Neuron (in vitro differentiated cells): ENCODE measurements at regions not wholly inside any gene's neighbourhood (a gene's known extent, or its start where the extent isn't known, plus 50 kb on each side); places are given as distances from the start of the nearest gene placed in this dataset.

Source experiments
- H2AFZ ChIP-seq: one replicate; pipeline ENCODE4 v1.6.1; 2013; ENCODE audit warnings: low read depth, mild to moderate bottlenecking, inconsistent platforms, low read length, moderate library complexity
- H3K27me3 ChIP-seq: one replicate; pipeline ENCODE4 v1.6.1; 2013; ENCODE audit warnings: low read length; ENCODE audit not compliant: insufficient read depth
- H3K36me3 ChIP-seq: one replicate; pipeline ENCODE4 v1.6.1; 2013; ENCODE audit warnings: low read length; ENCODE audit not compliant: insufficient read depth
- H3K4me1 ChIP-seq: one replicate; pipeline ENCODE4 v1.6.1; 2013; ENCODE audit warnings: low read length; ENCODE audit not compliant: insufficient read depth
- H3K4me3 ChIP-seq: 2 replicates; pipeline ENCODE4 v1.5.1; 2013; ENCODE audit warnings: mild to moderate bottlenecking, low read length, moderate library complexity
- H3K9me3 ChIP-seq: one replicate; pipeline ENCODE4 v1.6.1; 2013; ENCODE audit warnings: low read length

DNA sequence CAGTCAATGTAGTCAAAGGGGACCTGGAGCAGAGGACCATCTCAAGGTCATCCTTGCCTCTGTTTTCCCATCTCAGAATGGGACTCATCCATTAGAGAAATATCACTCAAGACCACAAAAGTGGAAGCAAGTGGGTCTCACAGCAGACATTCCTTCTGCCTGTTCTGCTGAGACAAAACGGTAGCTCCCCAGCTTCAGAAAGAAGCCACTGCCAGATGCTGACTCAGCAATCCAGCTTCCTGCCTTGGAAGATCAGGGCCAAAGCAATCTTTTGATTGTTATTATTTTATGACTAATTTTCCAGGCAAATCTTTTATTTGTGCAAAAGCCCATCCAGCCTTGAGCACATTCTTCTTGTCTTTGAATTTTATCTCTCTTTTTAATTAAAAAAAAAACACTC is 86.8 kb downstream of the CCT6B start:
- H3K27me3 ChIP-seq, result peaks cover 6% of the 10 kb centered on the region
- H3K36me3 ChIP-seq, result no peaks in the 10 kb centered on the region
- no peaks in the 10 kb centered on the region for H3K4me1 ChIP-seq
- H3K4me3 ChIP-seq, result no peak overlapping the region
- H2AFZ ChIP-seq, result no peak overlapping the region
- no peaks in the 10 kb centered on the region for H3K9me3 ChIP-seq

DNA sequence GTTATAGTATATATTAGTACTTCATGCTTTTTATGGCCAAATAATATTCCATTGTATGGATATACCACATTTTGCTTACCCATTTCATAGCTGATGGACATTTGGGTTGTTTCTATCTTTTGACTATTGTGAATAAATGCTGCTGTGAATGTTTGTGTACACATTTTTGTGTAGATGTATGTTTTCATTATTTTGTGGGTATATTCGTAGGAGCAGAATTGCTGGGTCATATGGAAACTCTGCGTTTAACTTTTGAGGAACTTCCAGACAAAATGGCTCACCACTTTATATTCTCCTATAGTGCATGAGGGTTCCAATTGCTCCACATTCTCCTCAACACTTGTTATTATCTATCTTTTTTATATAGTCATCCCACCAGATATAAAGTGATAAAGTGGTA is 88.6 kb downstream of the CCT6B start:
- Histone ChIP-seq H3K4me3 (no peak overlapping the region), H3K36me3 (no peaks in the 10 kb centered on the region), H3K27me3 (peaks cover 3% of the 10 kb centered on the region), H2AFZ (no peak overlapping the region), H3K9me3 (no peaks in the 10 kb centered on the region), H3K4me1 (no peaks in the 10 kb centered on the region)

GRCh38 chr17:34869641-34870040 is 91.6 kb downstream of the CCT6B start:
- H3K4me3 ChIP-seq, result no peak overlapping the region
- no peak overlapping the region for H2AFZ ChIP-seq
- no peaks in the 10 kb centered on the region for H3K27me3 ChIP-seq

DNA sequence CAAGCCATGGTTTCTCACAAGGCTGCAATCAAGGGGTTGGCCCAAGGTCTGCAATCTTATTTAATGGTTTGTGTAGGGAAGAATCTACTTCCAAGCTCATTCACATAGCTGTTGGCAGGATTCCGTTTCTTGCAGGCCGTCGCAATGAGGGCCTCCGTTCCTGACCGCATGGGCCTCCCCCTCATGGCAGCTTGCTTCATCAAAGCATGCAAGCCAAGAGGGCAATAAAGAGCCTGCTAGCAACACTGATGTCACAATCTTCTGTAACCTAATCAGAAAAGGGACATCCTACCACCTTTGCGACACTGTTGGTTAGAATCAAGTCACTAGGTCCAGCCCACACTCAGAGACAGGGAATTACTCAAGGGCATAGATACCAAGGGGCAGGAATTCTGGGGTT is 95.5 kb downstream of the CCT6B start:
- Histone ChIP-seq H3K36me3 (no peaks in the 10 kb centered on the region), H3K9me3 (no peaks in the 10 kb centered on the region)

More at GRCh38 chr17:34869641-34870040, 91.6 kb downstream of the CCT6B start:
- H3K4me1 ChIP-seq, result no peaks in the 10 kb centered on the region
- H3K9me3 ChIP-seq, result no peaks in the 10 kb centered on the region
- no peaks in the 10 kb centered on the region for H3K36me3 ChIP-seq

DNA sequence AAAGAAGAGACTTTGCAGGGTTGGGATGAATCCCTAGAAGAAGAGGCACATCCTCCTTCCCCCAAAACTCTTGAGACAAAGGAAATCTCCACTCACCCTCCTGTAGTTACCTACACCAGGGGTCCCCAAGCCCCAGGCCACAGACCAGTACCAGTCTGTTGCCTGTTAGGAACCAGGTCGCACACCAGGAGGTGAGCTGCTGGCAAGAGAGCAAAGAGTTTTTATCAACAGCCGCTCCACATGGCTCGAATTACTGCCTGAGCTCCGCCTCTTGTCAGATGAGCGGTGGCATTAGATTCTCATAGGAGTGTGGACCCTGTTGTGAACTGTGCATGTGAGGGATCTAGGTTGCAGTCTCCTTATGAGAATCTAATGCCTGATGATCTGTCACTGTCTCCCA is 98.9 kb downstream of the CCT6B start:
- Histone ChIP-seq H3K4me1 (no peaks in the 10 kb centered on the region), H3K27me3 (peaks cover 5% of the 10 kb centered on the region), H3K36me3 (no peaks in the 10 kb centered on the region), H2AFZ (no peak overlapping the region), H3K9me3 (no peaks in the 10 kb centered on the region), H3K4me3 (no peak overlapping the region)

More for the DNA sequence above, 95.5 kb downstream of the CCT6B start:
- H2AFZ ChIP-seq, result no peak overlapping the region
- no peaks in the 10 kb centered on the region for H3K27me3 ChIP-seq
- H3K4me3 ChIP-seq, result no peak overlapping the region
- H3K4me1 ChIP-seq, result no peaks in the 10 kb centered on the region

- no peak overlapping the region for H3K4me3 ChIP-seq
- no peaks in the 10 kb centered on the region for H3K4me1 ChIP-seq
- peaks cover 5% of the 10 kb centered on the region for H3K27me3 ChIP-seq
- no peaks in the 10 kb centered on the region for H3K36me3 ChIP-seq
- no peaks in the 10 kb centered on the region for H3K9me3 ChIP-seq
- H2AFZ ChIP-seq, result no peak overlapping the region
Observed at GRCh38 chr17:34861864-34862263, 99.4 kb downstream of the CCT6B start.

DNA sequence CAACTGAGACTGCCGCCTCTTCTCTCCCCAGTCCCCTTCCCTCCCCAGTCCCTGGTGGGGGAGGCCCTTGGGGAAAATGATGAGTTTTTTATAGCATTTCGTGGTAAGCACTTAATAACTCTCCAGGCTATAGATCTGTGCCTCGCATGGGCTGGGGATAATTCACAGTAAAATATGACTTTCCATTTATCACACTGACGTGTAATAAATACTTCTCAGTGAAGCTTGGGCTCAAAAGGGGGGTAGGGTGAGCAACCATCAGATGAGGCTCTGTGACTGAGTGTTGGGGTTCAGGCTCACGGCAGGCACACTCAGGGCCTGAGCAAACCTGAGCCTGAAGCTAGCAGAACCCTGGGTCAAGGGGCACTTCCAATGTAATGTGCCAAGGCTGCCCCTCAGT is 101.6 kb downstream of the CCT6B start:
- H3K4me3 ChIP-seq, result no peak overlapping the region
- H3K36me3 ChIP-seq, result no peaks in the 10 kb centered on the region
- no peaks in the 10 kb centered on the region for H3K4me1 ChIP-seq
- H3K9me3 ChIP-seq, result no peaks in the 10 kb centered on the region
- H2AFZ ChIP-seq, result no peak overlapping the region
- H3K27me3 ChIP-seq, result peaks cover 5% of the 10 kb centered on the region

- no peaks in the 10 kb centered on the region for H3K36me3 ChIP-seq
- H3K9me3 ChIP-seq, result no peaks in the 10 kb centered on the region
- H3K4me3 ChIP-seq, result no peak overlapping the region
- H3K4me1 ChIP-seq, result no peaks in the 10 kb centered on the region
- no peak overlapping the region for H2AFZ ChIP-seq
- peaks cover 5% of the 10 kb centered on the region for H3K27me3 ChIP-seq
Observed at GRCh38 chr17:34858591-34859565, 102.4 kb downstream of the CCT6B start.

GRCh38 chr17:34853924-34854323 is 107.3 kb downstream of the CCT6B start:
- Histone ChIP-seq H3K4me1 (no peaks in the 10 kb centered on the region), H2AFZ (no peak overlapping the region), H3K9me3 (no peaks in the 10 kb centered on the region), H3K4me3 (no peak overlapping the region), H3K27me3 (peaks cover 5% of the 10 kb centered on the region), H3K36me3 (no peaks in the 10 kb centered on the region)

GRCh38 chr17:34852614-34853013 is 108.6 kb downstream of the CCT6B start:
- Histone ChIP-seq H3K9me3 (no peaks in the 10 kb centered on the region), H3K4me3 (no peak overlapping the region), H3K4me1 (no peaks in the 10 kb centered on the region), H2AFZ (no peak overlapping the region), H3K27me3 (peaks cover 2% of the 10 kb centered on the region), H3K36me3 (no peaks in the 10 kb centered on the region)

DNA sequence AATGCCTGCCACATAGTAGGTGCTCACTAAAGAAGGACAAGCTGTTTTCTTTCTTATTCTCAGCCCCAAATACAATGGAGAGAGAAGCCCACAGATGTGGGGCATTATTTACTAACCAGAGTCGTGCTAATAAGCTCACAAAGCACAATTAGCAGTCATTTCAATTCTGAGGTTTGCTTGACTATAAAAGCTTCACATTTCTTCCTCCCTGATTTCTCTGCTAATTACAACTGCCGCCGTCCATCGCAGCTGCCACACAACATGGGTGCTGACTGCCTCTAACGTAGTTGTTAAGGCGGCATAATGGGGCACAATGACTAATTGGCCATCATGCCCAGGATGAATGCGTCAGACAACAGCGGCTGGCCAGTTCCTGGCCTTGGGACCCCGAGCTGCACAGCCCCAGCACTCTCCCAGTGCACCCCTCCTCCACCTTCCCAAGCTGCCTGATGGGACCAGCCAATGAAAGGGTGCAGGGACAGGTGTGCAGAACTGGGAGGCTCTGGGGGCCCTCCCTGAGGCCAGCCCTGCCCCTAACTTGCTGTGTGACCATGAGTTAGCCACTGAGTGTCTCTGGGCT is 109.2 kb downstream of the CCT6B start:
- no peaks in the 10 kb centered on the region for H3K4me1 ChIP-seq
- H3K4me3 ChIP-seq, result no peak overlapping the region

DNA sequence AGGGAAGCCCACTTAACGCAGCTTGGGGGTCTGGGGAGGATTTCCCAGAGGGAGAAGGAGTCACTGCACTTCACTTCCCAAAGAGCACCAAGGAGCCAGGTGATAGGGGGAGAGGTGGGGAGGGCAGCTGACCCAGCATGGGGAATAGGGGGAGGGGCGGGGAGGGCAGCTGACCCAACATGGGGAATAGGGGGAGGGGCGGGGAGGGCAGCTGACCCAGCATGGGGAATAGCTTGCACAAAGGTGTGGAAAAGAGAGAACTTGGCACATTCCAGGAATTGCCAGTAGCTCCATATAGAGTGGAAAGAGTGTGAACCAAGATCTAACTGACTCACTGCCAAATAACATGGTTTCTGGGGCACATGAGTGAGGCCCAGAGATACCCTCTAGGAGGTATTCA is 110.3 kb downstream of the CCT6B start:
- Histone ChIP-seq H3K36me3 (no peaks in the 10 kb centered on the region), H2AFZ (no peak overlapping the region), H3K9me3 (no peaks in the 10 kb centered on the region), H3K4me3 (no peak overlapping the region), H3K4me1 (no peaks in the 10 kb centered on the region), H3K27me3 (peaks cover 8% of the 10 kb centered on the region)

More for the DNA sequence above, 109.2 kb downstream of the CCT6B start:
- no peaks in the 10 kb centered on the region for H3K9me3 ChIP-seq
- H3K36me3 ChIP-seq, result no peaks in the 10 kb centered on the region
- H3K27me3 ChIP-seq, result peaks cover 2% of the 10 kb centered on the region
- H2AFZ ChIP-seq, result no peak overlapping the region

GRCh38 chr17:34850023-34850422 is 111.2 kb downstream of the CCT6B start:
- H3K4me3 ChIP-seq, result no peak overlapping the region
- no peak overlapping the region for H2AFZ ChIP-seq
- H3K27me3 ChIP-seq, result peaks cover 8% of the 10 kb centered on the region
- H3K4me1 ChIP-seq, result no peaks in the 10 kb centered on the region
- no peaks in the 10 kb centered on the region for H3K36me3 ChIP-seq
- no peaks in the 10 kb centered on the region for H3K9me3 ChIP-seq
